Common myeloid progenitor, CD34-positive (primary cell): ENCODE measurements at regions not wholly inside any gene's neighbourhood (a gene's known extent, or its start where the extent isn't known, plus 50 kb on each side); places are given as distances from the start of the nearest gene placed in this dataset.

ENCODE experiments used
- CTCF ChIA-PET: fragments of 350-600 bp; sonication (Branson Sonifier 250); formaldehyde crosslinking; loops from one replicate; lab custom pipeline; 2021; ENCODE audit warnings: antibody characterized with exemption; lab: Charles Lee
- POLR2A ChIA-PET: fragments of 350-600 bp; sonication (Branson Sonifier 250); formaldehyde crosslinking; loops from one replicate; lab custom pipeline; 2021; ENCODE audit warnings: antibody characterized with exemption; lab: Charles Lee
- DNase-seq, 3 donors: peaks; one replicate each; pipeline versions ENCODE4 v3.0.0 to v3.0.0-alpha.2; 2013
- H3K27ac ChIP-seq, 2 experiments: 1 replicate in 1 of 2; 2 replicates in 1 of 2; pipeline ENCODE4 v1.7.0; 2013; ENCODE audit warnings: inconsistent platforms in 2 of 2, low read length in 2 of 2, mild to moderate bottlenecking in 2 of 2, low read depth in 1 of 2, moderate library complexity in 1 of 2; ENCODE audit not compliant: severe bottlenecking in 2 of 2, insufficient read depth in 1 of 2, poor library complexity in 1 of 2
- H3K27me3 ChIP-seq, 5 experiments: replicated peaks in 2 of 5; 1 replicate in 3 of 5; 2 replicates in 2 of 5; pipeline versions ENCODE4 v1.6.1 to v1.7.0; 2013; ENCODE audit warnings: low read length in 4 of 5, mild to moderate bottlenecking in 2 of 5, moderate library complexity in 2 of 5, inconsistent platforms in 1 of 5; ENCODE audit not compliant: insufficient read depth in 5 of 5, control insufficient read depth in 4 of 5
- H3K36me3 ChIP-seq, 4 experiments: 1 replicate in 2 of 4; 2 replicates in 2 of 4; pipeline versions ENCODE4 v1.6.1 to v1.7.0; 2013; ENCODE audit warnings: low read length in 3 of 4, control low read depth in 1 of 4, mild to moderate bottlenecking in 1 of 4; ENCODE audit not compliant: control insufficient read depth in 4 of 4, insufficient read depth in 4 of 4
- H3K4me1 ChIP-seq, 4 experiments: 1 replicate in 3 of 4; 2 replicates in 1 of 4; pipeline versions ENCODE4 v1.6.1 to v1.7.1; 2013; ENCODE audit warnings: low read length in 3 of 4, mild to moderate bottlenecking in 3 of 4, control low read depth in 1 of 4, inconsistent platforms in 1 of 4, moderate library complexity in 1 of 4; ENCODE audit not compliant: control insufficient read depth in 4 of 4, insufficient read depth in 4 of 4; ENCODE audit errors: control extremely low read depth in 1 of 4
- H3K4me3 ChIP-seq, 7 experiments: 1 replicate in 4 of 7; 2 replicates in 3 of 7; pipeline versions ENCODE4 v1.5.1 to v1.7.0; 2013; ENCODE audit warnings: mild to moderate bottlenecking in 7 of 7, low read length in 6 of 7, moderate library complexity in 6 of 7, inconsistent platforms in 2 of 7, low read depth in 2 of 7, control low read depth in 1 of 7; ENCODE audit not compliant: insufficient read depth in 4 of 7, control insufficient read depth in 1 of 7; ENCODE audit errors: extremely low read depth in 1 of 7
- H3K9me3 ChIP-seq, 5 experiments: 1 replicate in 4 of 5; 2 replicates in 1 of 5; pipeline versions ENCODE4 v1.6.1 to v1.7.1; 2013; ENCODE audit warnings: low read length in 4 of 5, mild to moderate bottlenecking in 2 of 5, inconsistent platforms in 1 of 5, low read depth in 1 of 5, moderate library complexity in 1 of 5; ENCODE audit not compliant: control insufficient read depth in 4 of 5, insufficient read depth in 2 of 5; ENCODE audit errors: control extremely low read depth in 1 of 5
- WGBS: methylation state at CpG from one replicate; pipeline ENCODE4 v1.1.5; 2013; ENCODE audit not compliant: insufficient coverage; 5-methylcytosine and 5-hydroxymethylcytosine counted together

GRCh38 chr16:6646891-6647290 lies 685.8 kb upstream of the RBFOX1 start:
- Histone ChIP-seq H3K27me3 (peaks cover 0 to 16% (median 7%) of the 10 kb centered on the region in 5 experiments), H3K36me3 (no peaks in the 10 kb centered on the region), H3K4me3 (no peak overlapping the region), H3K9me3 (no peaks in the 10 kb centered on the region), H3K4me1 (no peaks in the 10 kb centered on the region), H3K27ac (no peak overlapping the region)
- ChIA-PET POLR2A (no interaction called here), CTCF (interaction anchor here (1.0 kb wide), 1 partner anchor 10 kb away, joined by 3 read pairs; no protein-coding TSS in a partner anchor)
- DNase-seq: no peak
- WGBS: 85% methylated on average over 4 of the region's 5 CpGs

- CTCF ChIA-PET: interaction anchor here (0.5 kb wide), 1 partner anchor 37 kb away, joined by 3 read pairs; no protein-coding TSS in a partner anchor
- H3K4me3 ChIP-seq: no peak overlapping the region
- 92% methylated on average over 22 of the region's 25 CpGs for WGBS
These were observed 686.7 kb upstream of the RBFOX1 start for GRCh38 chr16:6645768-6646568.

GRCh38 chr16:6644916-6645315 lies 687.7 kb upstream of the RBFOX1 start:
- ChIA-PET POLR2A (no interaction called here), CTCF (interaction anchor here (0.8 to 1.2 kb wide), 2 partner anchors 13 to 22 kb away, joined by 3 read pairs; no protein-coding TSS in a partner anchor)
- no peaks in the 10 kb centered on the region for H3K9me3 ChIP-seq
- peaks cover 0 to 27% (median 8%) of the 10 kb centered on the region in 5 experiments for H3K27me3 ChIP-seq
- H3K4me1 ChIP-seq: no peaks in the 10 kb centered on the region
- no peak overlapping the region for H3K27ac ChIP-seq
- 83% methylated on average over 4 of the region's 4 CpGs for WGBS
- no peaks in the 10 kb centered on the region for H3K36me3 ChIP-seq
- no peak overlapping the region for H3K4me3 ChIP-seq
- no peak for DNase-seq

More at GRCh38 chr16:6645768-6646568, 686.7 kb upstream of the RBFOX1 start:
- Histone ChIP-seq H3K4me1 (no peaks in the 10 kb centered on the region), H3K9me3 (no peaks in the 10 kb centered on the region), H3K27ac (no peak overlapping the region), H3K27me3 (peaks cover 0 to 25% (median 7%) of the 10 kb centered on the region in 5 experiments), H3K36me3 (no peaks in the 10 kb centered on the region)
- POLR2A ChIA-PET: no interaction called here
- no peak for DNase-seq

GRCh38 chr16:6643080-6643686 lies 689.5 kb upstream of the RBFOX1 start:
- Histone ChIP-seq H3K27me3 (peaks cover 3 to 27% (median 8%) of the 10 kb centered on the region in 5 experiments), H3K4me1 (no peaks in the 10 kb centered on the region), H3K36me3 (no peaks in the 10 kb centered on the region), H3K9me3 (no peaks in the 10 kb centered on the region), H3K27ac (no peak overlapping the region), H3K4me3 (no peak overlapping the region)
- POLR2A ChIA-PET: no interaction called here
- CTCF ChIA-PET: interaction anchor here (2.3 kb wide), 1 partner anchor 12 kb away, joined by 13 read pairs; no protein-coding TSS in a partner anchor
- peak; percentile 22 to 73 (median 45) for DNase-seq
- WGBS: 17% methylated on average over 1 of the region's 5 CpGs

GRCh38 chr16:6642271-6642670 lies 690.4 kb upstream of the RBFOX1 start:
- no peak for DNase-seq
- H3K36me3 ChIP-seq: no peaks in the 10 kb centered on the region
- ChIA-PET POLR2A (no interaction called here), CTCF (interaction anchor here (2.3 kb wide), 1 partner anchor 11 kb away, joined by 13 read pairs; no protein-coding TSS in a partner anchor)
- H3K9me3 ChIP-seq: no peaks in the 10 kb centered on the region
- H3K4me3 ChIP-seq: no peak overlapping the region
- WGBS: 7% methylated on average over 4 of the region's 9 CpGs
- H3K4me1 ChIP-seq: no peaks in the 10 kb centered on the region
- H3K27ac ChIP-seq: no peak overlapping the region
- H3K27me3 ChIP-seq: peaks cover 4 to 27% (median 8%) of the 10 kb centered on the region in 5 experiments

- 90% methylated on average over 7 of the region's 10 CpGs for WGBS
- no peak for DNase-seq
- Histone ChIP-seq H3K4me1 (no peaks in the 10 kb centered on the region), H3K27me3 (peaks cover 4 to 27% (median 8%) of the 10 kb centered on the region in 5 experiments), H3K9me3 (no peaks in the 10 kb centered on the region), H3K27ac (no peak overlapping the region), H3K36me3 (no peaks in the 10 kb centered on the region), H3K4me3 (no peak overlapping the region)
- CTCF ChIA-PET: interaction anchor here (2.3 kb wide), 1 partner anchor 10 kb away, joined by 13 read pairs; no protein-coding TSS in a partner anchor
- POLR2A ChIA-PET: no interaction called here
These were observed 691.6 kb upstream of the RBFOX1 start for GRCh38 chr16:6641091-6641490.

GRCh38 chr16:6636457-6636856 lies 696.2 kb upstream of the RBFOX1 start:
- Histone ChIP-seq H3K4me3 (no peak overlapping the region), H3K27me3 (peaks cover 0 to 12% (median 8%) of the 10 kb centered on the region in 5 experiments), H3K36me3 (no peaks in the 10 kb centered on the region), H3K27ac (no peak overlapping the region), H3K9me3 (no peaks in the 10 kb centered on the region), H3K4me1 (no peaks in the 10 kb centered on the region)
- ChIA-PET CTCF (no interaction called here), POLR2A (no interaction called here)
- no peak for DNase-seq
- WGBS: no CpG with 5 or more reads among the region's 4 CpGs
